ENCODE measurements at regions not wholly inside any gene's neighbourhood (a gene's known extent, or its start where the extent isn't known, plus 50 kb on each side); places are given as distances from the start of the nearest gene placed in this dataset.
"Not testable (repeated sequence)": the region's sequence is repeated elsewhere in the genome, so short reads cannot be mapped to it uniquely, and the experiment has no call there.

GRCh38 chr9:64370344-64370743, 914.7 kb downstream of the FOXD4L5 start:
- DNase-seq; H3K4me3 Mint-ChIP-seq; ATAC-seq (ENCODE audit: low read depth): not testable (repeated sequence)

GRCh38 chr9:64369644-64370043, 915.4 kb downstream of the FOXD4L5 start:
- H3K9me3 Mint-ChIP-seq; POLR2A ChIA-PET; H3K27ac Mint-ChIP-seq; H3K4me3 Mint-ChIP-seq; H3K4me1 Mint-ChIP-seq; ATAC-seq (ENCODE audit: low read depth); DNase-seq; H3K27me3 Mint-ChIP-seq; H3K36me3 Mint-ChIP-seq: not testable (repeated sequence)

More at GRCh38 chr9:64370344-64370743, 914.7 kb downstream of the FOXD4L5 start:
- H3K27me3 Mint-ChIP-seq, H3K27ac Mint-ChIP-seq, POLR2A ChIA-PET, H3K4me1 Mint-ChIP-seq, H3K9me3 Mint-ChIP-seq, H3K36me3 Mint-ChIP-seq: not testable (repeated sequence)

GRCh38 chr9:64369114-64369513, 915.9 kb downstream of the FOXD4L5 start:
- DNase-seq = peak; percentile 85
- H3K36me3 Mint-ChIP-seq, H3K9me3 Mint-ChIP-seq, H3K27ac Mint-ChIP-seq, H3K4me1 Mint-ChIP-seq, H3K27me3 Mint-ChIP-seq, H3K4me3 Mint-ChIP-seq, POLR2A ChIA-PET: not testable (repeated sequence)
- ATAC-seq (ENCODE audit: low read depth) = peak; percentile 100

- H3K4me1 Mint-ChIP-seq; POLR2A ChIA-PET; DNase-seq; H3K4me3 Mint-ChIP-seq; ATAC-seq (ENCODE audit: low read depth); H3K27me3 Mint-ChIP-seq; H3K9me3 Mint-ChIP-seq; H3K36me3 Mint-ChIP-seq; H3K27ac Mint-ChIP-seq: not testable (repeated sequence)
These were observed 916.4 kb downstream of the FOXD4L5 start for GRCh38 chr9:64368644-64368942.

GRCh38 chr9:64367826-64368643, 917.0 kb downstream of the FOXD4L5 start:
- H3K36me3 Mint-ChIP-seq; H3K4me3 Mint-ChIP-seq; H3K27ac Mint-ChIP-seq; H3K9me3 Mint-ChIP-seq; POLR2A ChIA-PET; DNase-seq; ATAC-seq (ENCODE audit: low read depth); H3K4me1 Mint-ChIP-seq; H3K27me3 Mint-ChIP-seq: not testable (repeated sequence)
